HG03558 (cell line): ENCODE measurements at regions not wholly inside any gene's neighbourhood (a gene's known extent, or its start where the extent isn't known, plus 50 kb on each side); places are given as distances from the start of the nearest gene placed in this dataset.
"Not testable (repeated sequence)": the region's sequence is repeated elsewhere in the genome, so short reads cannot be mapped to it uniquely, and the experiment has no call there.

Experiments
- ATAC-seq: cut with Tn5 transposase; IDR thresholded peaks from one replicate; pipeline ENCODE4 v1.9.1; 2021; ENCODE audit warnings: moderate number of reproducible peaks; ENCODE audit not compliant: unreplicated experiment; ENCODE audit errors: extremely low read depth

DNA sequence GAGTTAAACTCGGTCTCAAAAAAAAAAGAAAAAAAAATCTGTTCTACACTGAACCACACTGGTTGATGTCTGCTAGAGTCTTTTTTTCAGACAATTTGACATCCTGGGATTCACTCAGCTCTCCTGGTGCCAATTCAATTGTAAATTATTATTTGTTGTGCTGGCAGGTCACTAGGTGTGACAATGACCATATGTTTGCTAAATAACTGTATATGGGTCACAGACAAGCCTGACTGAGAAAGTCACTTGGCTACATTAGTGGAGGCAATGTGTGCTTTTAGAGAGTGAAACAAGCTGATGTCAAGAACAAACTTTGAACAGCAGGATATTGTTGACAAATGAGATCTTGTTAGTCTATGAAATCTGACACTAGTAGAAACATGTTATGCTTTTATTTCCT is 1379.1 kb downstream of the ZPLD1 start:
- ATAC-seq = no peak

GRCh38 chr3:103818398-103818797 is 1383.6 kb downstream of the ZPLD1 start:
- ATAC-seq = no peak

DNA sequence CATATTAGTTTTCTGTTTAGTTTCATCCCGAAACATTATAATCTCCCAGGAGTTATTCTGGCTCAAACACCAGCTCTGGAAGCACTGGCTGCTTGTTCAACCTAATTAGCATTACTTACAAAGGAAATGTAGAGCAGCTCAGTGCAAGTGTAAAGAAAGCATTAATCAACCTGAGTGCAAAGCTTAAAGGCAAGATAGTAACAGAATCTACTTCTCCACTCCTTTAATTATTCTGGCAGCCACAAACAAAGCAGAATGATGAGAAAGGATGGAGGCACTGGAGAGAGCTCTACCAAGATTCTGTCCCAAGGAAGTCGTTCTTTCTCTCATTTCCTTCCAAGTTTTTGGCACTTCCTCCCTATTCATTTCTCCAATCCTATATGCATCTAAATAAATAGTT is 1384.0 kb downstream of the ZPLD1 start:
- ATAC-seq = no peak

GRCh38 chr3:103825586-103825985 is 1390.8 kb downstream of the ZPLD1 start:
- ATAC-seq = no peak

DNA sequence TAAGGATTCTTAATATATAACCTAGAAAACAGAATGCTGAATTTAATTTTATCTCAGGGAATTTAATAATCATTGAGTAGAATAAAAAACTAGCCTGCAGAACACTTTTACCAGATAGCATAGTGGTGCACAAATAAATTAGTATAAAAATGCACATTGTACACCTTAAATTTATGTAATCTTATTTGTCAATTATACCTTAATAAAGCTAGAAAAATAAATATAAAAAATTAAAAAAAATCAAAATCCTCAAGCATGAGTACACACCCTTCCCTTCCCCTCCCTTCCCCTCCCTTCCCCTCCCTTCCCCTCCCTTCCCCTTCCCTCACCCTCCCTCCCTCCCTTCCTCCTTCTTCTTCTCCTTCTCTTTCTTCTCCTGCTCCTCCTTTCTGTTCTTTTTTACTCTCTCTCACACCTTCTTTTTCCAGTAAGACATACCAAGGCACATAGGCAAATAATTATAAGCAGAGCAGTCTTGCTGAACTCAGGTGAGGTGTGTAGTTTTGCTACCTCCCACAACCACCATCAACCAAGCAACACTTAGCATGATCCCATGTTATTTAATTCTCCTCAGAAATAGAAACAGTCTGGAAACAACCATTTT is 1395.0 kb downstream of the ZPLD1 start:
- ATAC-seq = no peak

DNA sequence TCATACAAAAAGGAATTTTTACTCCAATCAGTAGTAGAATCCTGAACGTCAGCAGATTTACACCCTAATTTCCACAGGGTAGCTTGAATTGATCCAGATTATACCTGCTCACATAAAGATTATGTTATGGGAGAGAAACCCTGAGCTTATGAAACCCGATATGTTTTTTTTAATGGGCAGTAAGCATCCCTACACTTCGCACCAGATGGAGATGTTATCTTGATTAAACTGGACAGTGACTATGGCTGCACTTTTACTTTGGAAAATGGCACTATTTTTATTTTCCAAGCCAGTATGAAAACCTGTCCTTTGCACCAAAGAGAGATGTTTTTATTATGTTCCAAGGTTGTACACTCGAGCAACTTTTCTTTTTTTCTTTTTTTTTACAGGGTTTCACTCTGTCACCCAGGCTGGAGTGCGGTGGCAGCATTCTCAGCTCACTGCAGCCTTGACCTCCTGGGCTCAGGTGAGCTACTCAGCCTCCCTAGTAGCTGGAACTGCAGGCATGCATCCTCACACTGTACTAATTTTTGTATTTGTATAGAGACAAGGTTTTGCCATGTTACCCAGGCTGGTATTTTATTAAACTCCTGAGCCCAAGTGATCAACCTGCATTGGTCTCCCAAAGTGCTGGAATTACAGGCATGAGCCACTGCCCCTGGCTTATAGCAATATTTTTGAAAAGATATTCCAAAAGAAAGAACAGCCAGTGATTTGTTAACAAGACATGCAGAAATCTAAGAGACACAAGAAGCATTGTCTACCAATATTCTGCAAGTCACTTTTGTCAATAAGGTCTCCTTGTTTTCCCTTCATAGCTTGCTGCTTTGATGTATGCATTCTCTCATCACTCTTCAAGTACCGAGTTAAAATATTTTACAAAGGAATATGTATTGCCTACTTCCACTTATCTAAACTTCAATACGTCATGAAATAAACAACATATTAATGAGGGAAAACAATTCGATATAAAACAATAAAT is 1412.6 kb downstream of the ZPLD1 start:
- no peak for ATAC-seq

GRCh38 chr3:103851793-103852192 is 1417.0 kb downstream of the ZPLD1 start:
- no peak for ATAC-seq

GRCh38 chr3:103862415-103862814 is 1427.6 kb downstream of the ZPLD1 start:
- no peak for ATAC-seq

DNA sequence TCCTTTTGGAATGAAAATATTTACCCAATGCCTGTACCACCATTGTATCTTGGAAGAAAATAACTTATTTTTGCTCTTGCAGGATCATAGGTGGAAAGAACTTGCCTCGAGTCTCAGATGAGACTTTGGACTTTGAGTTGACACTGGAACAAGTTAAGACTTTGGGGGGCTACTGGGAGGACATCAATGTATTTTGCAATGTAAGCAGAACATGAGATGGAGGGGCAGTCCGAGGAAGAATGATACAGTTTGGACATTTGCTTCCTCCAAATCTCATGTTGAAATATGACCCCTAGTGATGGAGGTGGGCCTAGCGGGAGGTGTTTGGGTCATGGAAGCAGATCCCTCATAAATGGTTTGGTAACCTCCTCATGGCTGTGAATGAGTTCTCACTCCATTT is 1428.6 kb downstream of the ZPLD1 start:
- ATAC-seq = no peak

GRCh38 chr3:103866113-103866512 is 1431.3 kb downstream of the ZPLD1 start:
- ATAC-seq = no peak

- ATAC-seq = no peak
These were observed 1438.2 kb downstream of the ZPLD1 start for GRCh38 chr3:103873021-103873420.

DNA sequence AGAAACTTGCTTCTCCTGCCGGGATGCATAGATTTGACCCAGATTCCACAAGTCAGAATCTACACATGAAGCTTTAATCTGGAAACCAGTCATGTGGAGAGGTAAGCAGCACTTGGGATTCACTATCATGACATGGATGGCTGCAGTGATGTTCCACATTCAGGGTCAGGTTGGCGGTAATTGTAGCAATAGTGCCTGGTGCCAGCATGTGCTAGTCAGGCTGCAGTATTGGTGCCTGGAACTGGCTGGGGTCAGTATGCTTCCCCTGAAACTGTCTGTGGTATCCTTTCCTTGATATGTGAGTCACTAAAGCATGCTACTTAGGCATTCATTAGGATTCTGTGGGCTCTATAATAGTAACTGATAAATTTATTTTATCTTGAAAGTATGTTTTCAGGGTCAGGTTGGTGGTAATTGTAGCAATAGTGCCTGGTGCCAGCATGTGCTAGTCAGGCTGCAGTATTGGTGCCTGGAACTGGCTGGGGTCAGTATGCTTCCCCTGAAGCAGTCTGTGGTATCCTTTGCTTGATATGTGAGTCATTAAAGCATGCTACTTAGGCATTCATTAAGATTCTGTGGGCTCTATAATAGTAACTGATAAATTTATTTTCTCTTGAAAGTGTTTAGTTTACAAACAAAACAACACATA is 1439.2 kb downstream of the ZPLD1 start:
- ATAC-seq = no peak

GRCh38 chr3:103881809-103882208 is 1447.0 kb downstream of the ZPLD1 start:
- not testable (repeated sequence) for ATAC-seq

- no peak for ATAC-seq
These were observed 1454.9 kb downstream of the ZPLD1 start for GRCh38 chr3:103889675-103890074.

GRCh38 chr3:103894162-103894822 is 1459.5 kb downstream of the ZPLD1 start:
- no peak for ATAC-seq

- ATAC-seq = no peak
These were observed 1464.5 kb downstream of the ZPLD1 start for GRCh38 chr3:103899328-103899727.

- ATAC-seq = no peak
These were observed 1461.7 kb upstream of the ALCAM start for GRCh38 chr3:103904991-103905390.

DNA sequence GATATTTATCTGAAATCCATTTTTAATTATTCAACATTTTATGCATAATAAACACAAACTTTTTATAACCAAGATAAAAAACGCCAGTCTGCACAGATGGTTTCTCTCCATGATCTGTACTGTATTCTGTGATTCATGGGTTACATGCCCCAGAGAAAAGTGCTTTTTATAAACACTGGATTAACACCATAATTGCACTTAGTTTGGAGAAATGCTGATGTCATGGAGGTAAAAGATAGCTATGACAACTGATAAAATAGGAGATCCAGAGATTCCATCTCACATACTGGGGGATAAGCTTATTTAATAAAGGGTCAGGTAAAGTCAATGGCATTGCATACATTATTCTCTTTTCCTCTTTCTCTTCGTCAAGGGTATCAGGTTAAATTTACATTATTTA is 1460.4 kb upstream of the ALCAM start:
- no peak for ATAC-seq

DNA sequence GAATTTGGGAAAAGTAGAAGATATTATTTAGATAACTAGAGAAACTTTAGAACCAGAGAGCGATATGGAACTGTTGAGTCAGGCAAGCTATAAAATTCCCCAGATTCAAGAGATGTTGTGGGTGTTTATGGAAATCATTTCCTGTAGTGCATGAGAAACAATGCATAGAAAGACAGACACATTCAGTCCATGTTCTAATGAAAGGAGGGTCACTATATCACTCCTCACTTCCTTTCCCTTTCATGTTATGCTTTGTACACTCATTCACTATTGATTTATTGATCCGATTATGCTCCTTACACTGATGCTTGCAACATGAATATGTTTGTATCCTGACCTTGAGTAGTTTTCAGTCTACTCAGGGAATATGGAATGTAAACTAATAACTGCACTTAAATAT is 1459.9 kb upstream of the ALCAM start:
- ATAC-seq = no peak

DNA sequence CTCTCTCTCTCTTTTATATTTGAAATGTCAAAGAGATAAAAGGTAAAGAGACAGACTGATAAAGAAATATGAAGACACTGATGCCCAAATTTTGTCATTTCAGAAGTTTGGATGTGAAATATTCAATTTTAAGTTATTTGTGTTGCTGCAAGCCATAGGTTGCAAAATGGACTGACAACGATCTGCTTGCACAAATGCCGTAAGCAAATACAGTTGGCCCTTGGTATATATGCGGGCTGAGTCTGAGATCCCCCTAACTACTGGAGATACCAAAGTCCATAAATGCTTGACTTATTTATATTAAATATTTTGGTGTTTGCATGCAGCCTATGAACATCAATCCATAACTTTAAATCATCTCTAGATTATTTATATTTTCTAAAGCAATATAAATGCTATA is 1459.1 kb upstream of the ALCAM start:
- no peak for ATAC-seq

GRCh38 chr3:103909395-103909794 is 1457.3 kb upstream of the ALCAM start:
- no peak for ATAC-seq
